ENCODE measurements at regions not wholly inside any gene's neighbourhood (a gene's known extent, or its start where the extent isn't known, plus 50 kb on each side); places are given as distances from the start of the nearest gene placed in this dataset.

DNA sequence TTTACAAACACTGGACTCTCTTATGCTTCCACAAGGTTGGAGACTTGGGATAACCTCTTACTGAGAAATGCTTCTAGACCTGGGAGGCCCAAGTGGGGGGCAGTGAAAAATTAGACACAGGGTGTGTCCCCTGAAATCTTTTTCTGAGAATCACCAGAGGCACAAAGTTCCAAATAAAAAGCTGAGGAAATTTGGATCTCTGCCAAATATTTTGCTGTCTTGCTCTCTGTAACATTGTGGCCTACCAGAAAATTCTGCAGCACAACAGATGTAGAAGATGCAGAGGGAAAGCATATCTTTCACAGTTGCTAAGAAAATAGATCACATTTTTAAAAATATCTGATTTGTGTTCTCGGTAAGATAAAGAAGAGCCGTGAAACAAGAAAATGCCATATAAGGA, 849.4 kb downstream of the CCSER2 start:
- no peak for ATAC-seq (replicated peaks in 6 of 8)
- WGBS, 10 experiments, result 5 to 100% (median 92%) methylated on average over 1 to 2 of the region's 2 CpGs
- H3K4me1 ChIP-seq (replicated peaks in 1 of 2), result peaks cover 0 to 3% of the 10 kb centered on the region in 2 donors
- in situ Hi-C loops (cut with MboI; ENCODE audit: low pct_unique_long_range_greater_than_20kb in 2 of 9, low sequenced_read_pairs in 9 of 9, unreplicated experiment in 9 of 9), result no loop called here
- no peak overlapping the region for H3K27ac ChIP-seq
- no peak overlapping the region for H3K4me3 ChIP-seq

DNA sequence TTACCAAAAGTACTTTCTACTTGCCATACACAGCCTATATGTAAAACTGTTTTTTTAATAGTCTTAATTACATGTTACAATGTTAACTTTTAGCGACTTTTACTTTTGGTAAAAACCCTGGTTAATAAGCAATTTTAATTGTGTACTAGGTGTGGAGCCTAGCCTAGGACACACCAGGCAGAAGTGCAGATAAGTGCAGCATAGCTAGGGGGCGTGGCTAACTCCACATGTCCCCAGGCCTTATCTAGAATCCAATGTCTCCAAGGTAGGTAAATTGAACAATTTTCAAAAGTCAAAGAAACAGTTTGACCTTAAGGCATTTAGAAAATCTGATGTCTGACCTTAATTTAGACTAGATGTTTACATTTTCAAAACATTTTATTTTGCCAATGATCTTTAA, 858.7 kb downstream of the CCSER2 start:
- Histone ChIP-seq H3K4me3 (no peak overlapping the region), H3K27ac (no peak overlapping the region), H3K4me1 (replicated peaks in 1 of 2) (no peaks in the 10 kb centered on the region)
- no peak for ATAC-seq (replicated peaks in 6 of 8)
- WGBS, 10 experiments, result 0 to 100% (median 65%) methylated on average over 1 to 2 of the region's 2 CpGs
- in situ Hi-C loops (cut with MboI; ENCODE audit: low pct_unique_long_range_greater_than_20kb in 2 of 9, low sequenced_read_pairs in 9 of 9, unreplicated experiment in 9 of 9), result no loop called here

DNA sequence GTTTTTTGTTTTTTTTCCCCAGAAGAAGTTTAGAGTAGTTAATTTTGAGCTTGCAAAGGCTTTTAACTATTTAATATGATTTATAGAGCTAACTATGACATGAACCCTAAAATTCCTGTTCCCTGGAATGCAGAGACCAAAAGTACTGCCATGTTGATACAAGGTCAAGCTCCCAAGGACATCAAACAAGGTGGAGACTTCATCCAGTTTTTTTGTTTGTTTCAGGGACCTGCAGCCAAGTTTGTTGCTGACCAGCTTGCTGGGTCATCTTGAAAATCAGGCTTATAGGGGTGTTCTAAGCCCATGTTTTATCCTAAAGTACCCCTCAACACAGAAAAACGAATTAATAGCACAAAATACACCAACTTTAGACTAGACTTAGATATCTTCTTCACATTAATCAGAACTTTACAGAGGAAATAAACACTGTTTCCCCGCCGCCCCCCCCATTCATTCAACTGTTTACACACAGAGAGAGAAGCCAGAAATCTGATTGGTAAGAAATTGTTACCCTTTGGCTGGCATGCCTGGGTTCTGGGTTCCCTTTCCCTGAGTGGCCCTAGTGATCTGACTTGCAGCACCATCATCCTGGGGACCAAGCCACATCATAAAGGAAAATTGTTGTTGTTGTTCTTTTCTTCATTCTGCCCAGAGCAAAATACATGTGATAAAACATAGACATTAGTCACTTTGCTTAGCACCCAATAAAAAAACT, 860.5 kb downstream of the CCSER2 start:
- H3K4me1 ChIP-seq (replicated peaks in 1 of 2), result peaks cover 4 to 7% of the 10 kb centered on the region in 2 donors
- ATAC-seq (replicated peaks in 6 of 8), result no peak
- no peak overlapping the region for H3K27ac ChIP-seq
- in situ Hi-C loops (cut with MboI; ENCODE audit: low pct_unique_long_range_greater_than_20kb in 2 of 9, low sequenced_read_pairs in 9 of 9, unreplicated experiment in 9 of 9), result no loop called here
- H3K4me3 ChIP-seq, result no peak overlapping the region
- 0 to 80% (median 62%) methylated on average over 1 to 3 of the region's 3 CpGs; no CpG with 5 or more reads in 4 of the 10 experiments for WGBS, 10 experiments

DNA sequence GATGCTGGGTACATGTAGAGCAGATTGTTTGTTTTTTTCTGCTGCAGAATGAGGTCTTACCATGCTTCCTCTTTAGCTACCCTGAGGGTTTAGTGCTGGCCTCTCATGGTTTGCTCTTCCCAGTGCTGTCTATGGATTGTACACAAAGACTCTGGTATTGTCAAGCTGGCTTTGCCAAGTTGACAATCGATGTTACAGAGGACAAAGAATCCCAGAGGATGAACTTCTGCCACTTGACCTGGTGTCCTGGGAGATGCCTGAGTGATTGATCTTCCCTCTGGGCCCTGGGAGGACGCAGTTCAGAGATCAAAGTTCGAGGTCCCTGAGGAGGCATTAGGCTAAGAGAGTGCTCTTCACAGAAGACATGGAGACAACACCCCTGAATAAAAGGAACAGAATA, 865.4 kb downstream of the CCSER2 start:
- WGBS, 10 experiments, result 0 to 21% (median 18%) methylated on average over 1 to 3 of the region's 3 CpGs; no CpG with 5 or more reads in 5 of the 10 experiments
- H3K4me1 ChIP-seq (replicated peaks in 1 of 2), result peaks cover 20 to 22% of the 10 kb centered on the region in 2 donors
- in situ Hi-C loops (cut with MboI; ENCODE audit: low pct_unique_long_range_greater_than_20kb in 2 of 9, low sequenced_read_pairs in 9 of 9, unreplicated experiment in 9 of 9), result no loop called here
- H3K27ac ChIP-seq, result peak overlapping the region in 1 of 2 donors; percentile 25
- no peak for ATAC-seq (replicated peaks in 6 of 8)
- no peak overlapping the region for H3K4me3 ChIP-seq

DNA sequence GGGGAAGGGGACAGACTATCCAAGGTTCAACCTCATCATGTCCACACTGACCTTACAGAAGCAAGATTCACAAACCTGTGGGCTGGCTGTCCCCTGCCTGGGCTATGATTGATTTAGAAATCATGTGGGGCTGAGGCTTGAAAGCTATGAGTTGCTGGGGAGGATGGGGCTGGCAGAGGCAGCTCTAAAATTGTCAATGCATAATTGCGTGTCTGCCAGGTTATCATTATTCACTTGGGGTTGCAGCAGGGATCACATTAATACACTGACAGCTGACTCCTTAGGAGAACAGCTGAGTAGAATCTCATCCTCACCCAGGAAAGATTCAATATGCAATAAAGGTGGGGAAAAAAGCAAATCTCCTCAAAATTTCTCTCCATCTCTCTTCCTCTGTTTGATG, 866.3 kb downstream of the CCSER2 start:
- peaks cover 20 to 22% of the 10 kb centered on the region in 2 donors for H3K4me1 ChIP-seq (replicated peaks in 1 of 2)
- in situ Hi-C loops (cut with MboI; ENCODE audit: low pct_unique_long_range_greater_than_20kb in 2 of 9, low sequenced_read_pairs in 9 of 9, unreplicated experiment in 9 of 9), result no loop called here
- no peak overlapping the region for H3K27ac ChIP-seq
- WGBS, 10 experiments, result 20 to 50% (median 43%) methylated on average over 1 of the region's 1 CpG; no CpG with 5 or more reads in 6 of the 10 experiments
- H3K4me3 ChIP-seq, result no peak overlapping the region
- peak in 5 of 8 experiments; percentile 50 to 96 (median 94) for ATAC-seq (replicated peaks in 6 of 8)

DNA sequence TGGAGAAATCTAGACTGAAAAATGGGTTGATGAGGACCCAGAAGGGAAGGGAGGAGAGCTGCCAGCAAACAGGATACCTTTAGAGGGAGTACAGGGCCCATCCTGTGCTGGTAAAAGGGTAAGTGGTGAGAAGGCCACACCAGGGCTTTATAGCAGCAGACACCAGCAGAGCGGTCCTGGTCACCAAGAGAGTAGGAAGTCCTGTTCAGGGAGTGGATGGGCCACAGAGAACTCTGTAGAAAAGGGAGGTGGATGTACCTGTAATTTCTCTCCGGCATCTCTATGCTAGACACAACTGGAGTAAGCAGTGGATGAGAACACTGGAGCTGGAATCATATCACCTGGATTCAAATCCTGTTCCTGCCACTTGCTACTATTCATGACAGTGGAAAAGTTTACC, 867.2 kb downstream of the CCSER2 start:
- H3K4me1 ChIP-seq (replicated peaks in 1 of 2), result peaks cover 20 to 22% of the 10 kb centered on the region in 2 donors
- 10 to 83% (median 59%) methylated on average over 1 to 2 of the region's 2 CpGs; no CpG with 5 or more reads in 4 of the 10 experiments for WGBS, 10 experiments
- in situ Hi-C loops (cut with MboI; ENCODE audit: low pct_unique_long_range_greater_than_20kb in 2 of 9, low sequenced_read_pairs in 9 of 9, unreplicated experiment in 9 of 9), result no loop called here
- no peak overlapping the region for H3K27ac ChIP-seq
- ATAC-seq (replicated peaks in 6 of 8), result no peak
- H3K4me3 ChIP-seq, result no peak overlapping the region

DNA sequence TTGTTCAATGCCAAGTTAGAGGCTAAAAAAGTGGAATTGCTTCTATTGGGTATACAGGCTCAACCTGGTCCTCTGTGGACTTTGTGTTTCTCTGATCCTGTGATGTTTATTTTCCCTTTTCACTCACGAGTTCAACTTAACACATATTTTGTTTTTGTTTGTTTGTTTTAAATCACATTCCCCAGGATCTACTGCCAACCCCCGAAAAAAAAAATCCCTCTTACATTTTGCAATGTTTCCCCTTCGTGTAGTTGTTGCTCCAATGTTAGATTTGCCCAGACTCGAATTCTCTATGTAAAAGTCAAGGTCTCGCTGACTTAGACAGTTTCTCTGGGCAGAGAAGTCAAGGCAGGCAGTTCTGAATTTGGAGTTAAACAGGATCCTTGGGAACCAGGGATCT, 876.4 kb downstream of the CCSER2 start:
- in situ Hi-C loops (cut with MboI; ENCODE audit: low pct_unique_long_range_greater_than_20kb in 2 of 9, low sequenced_read_pairs in 9 of 9, unreplicated experiment in 9 of 9), result no loop called here
- no peak for ATAC-seq (replicated peaks in 6 of 8)
- Histone ChIP-seq H3K4me3 (no peak overlapping the region), H3K4me1 (replicated peaks in 1 of 2) (peaks cover 0 to 11% of the 10 kb centered on the region in 2 donors), H3K27ac (no peak overlapping the region)
- 0 to 100% (median 50%) methylated on average over 1 to 5 of the region's 5 CpGs for WGBS, 10 experiments

DNA sequence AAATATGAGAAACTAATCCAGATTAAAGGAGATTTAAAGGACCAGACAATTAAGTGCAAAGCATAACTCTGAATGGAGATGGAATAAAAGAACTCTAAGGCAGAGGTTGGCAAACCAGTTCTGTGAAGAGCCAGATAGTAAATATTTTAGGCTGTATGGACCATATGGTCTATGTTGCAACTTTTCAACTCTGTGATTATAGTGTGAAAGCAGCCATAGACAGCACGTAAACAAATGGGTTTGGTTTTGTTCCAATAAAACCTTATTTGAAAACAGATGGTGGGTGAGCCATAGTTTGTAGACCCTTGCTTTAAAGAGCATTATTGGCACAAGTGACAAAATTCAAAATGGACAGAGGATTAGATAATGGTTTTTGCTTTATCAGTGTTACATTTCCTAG, 884.1 kb downstream of the CCSER2 start:
- no peak overlapping the region for H3K27ac ChIP-seq
- no peak for ATAC-seq (replicated peaks in 6 of 8)
- in situ Hi-C loops (cut with MboI; ENCODE audit: low pct_unique_long_range_greater_than_20kb in 2 of 9, low sequenced_read_pairs in 9 of 9, unreplicated experiment in 9 of 9), result no loop called here
- H3K4me3 ChIP-seq, result no peak overlapping the region
- WGBS, 10 experiments, result 0 to 100% (median 22%) methylated on average over 1 of the region's 1 CpG; no CpG with 5 or more reads in 4 of the 10 experiments
- H3K4me1 ChIP-seq (replicated peaks in 1 of 2), result no peaks in the 10 kb centered on the region

DNA sequence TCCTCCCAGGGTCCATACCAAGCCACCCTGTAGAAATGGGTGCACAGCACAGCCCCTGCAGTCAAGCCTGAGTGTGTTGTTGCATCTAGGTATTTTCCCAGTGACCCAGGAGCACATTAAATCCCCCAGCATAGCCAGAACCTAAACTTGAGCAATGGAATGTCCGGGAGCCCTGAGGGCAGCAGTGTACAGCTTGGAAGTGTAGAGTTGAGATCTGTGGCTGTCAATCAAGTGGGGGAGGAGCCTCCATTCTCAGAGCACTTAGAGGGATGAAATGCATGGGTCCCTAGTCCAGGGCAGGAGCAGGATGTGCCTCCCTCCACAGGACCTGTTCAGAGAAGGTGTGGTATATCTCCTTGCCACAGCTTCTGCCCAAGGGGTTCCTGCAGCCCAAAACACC, 885.1 kb downstream of the CCSER2 start:
- no peak for ATAC-seq (replicated peaks in 6 of 8)
- 100% methylated on average over 1 of the region's 1 CpG; no CpG with 5 or more reads in 8 of the 10 experiments for WGBS, 10 experiments

DNA sequence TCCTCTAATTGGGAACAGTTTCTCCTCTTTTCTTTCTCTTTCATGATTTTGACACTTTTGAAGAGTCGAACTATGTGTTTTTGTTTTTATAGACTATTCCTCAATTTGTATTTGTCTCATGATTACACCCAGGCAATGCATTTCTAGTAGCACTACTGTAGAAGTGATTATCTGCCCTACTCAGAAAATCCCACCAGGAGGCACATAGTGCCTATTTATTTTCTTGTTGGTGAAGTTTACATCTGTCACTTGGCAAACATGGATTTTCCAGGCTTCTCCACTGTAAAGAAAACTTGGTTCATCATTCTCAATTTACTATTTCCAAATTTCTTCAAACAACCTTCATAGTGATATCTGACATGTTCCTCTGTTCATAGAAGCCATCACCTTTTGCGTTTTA, 893.9 kb downstream of the CCSER2 start:
- peaks cover 0 to 5% of the 10 kb centered on the region in 2 donors for H3K4me1 ChIP-seq (replicated peaks in 1 of 2)
- H3K4me3 ChIP-seq, result no peak overlapping the region
- in situ Hi-C loops (cut with MboI; ENCODE audit: low pct_unique_long_range_greater_than_20kb in 2 of 9, low sequenced_read_pairs in 9 of 9, unreplicated experiment in 9 of 9), result no loop called here
- no peak overlapping the region for H3K27ac ChIP-seq
- ATAC-seq (replicated peaks in 6 of 8), result no peak
- WGBS, 10 experiments, result 0 to 89% (median 61%) methylated on average over 1 to 2 of the region's 2 CpGs; no CpG with 5 or more reads in 1 of the 10 experiments

More for the DNA sequence above, 885.1 kb downstream of the CCSER2 start:
- Histone ChIP-seq H3K27ac (no peak overlapping the region), H3K4me3 (no peak overlapping the region), H3K4me1 (replicated peaks in 1 of 2) (no peaks in the 10 kb centered on the region)
- in situ Hi-C loops (cut with MboI; ENCODE audit: low pct_unique_long_range_greater_than_20kb in 2 of 9, low sequenced_read_pairs in 9 of 9, unreplicated experiment in 9 of 9), result no loop called here

DNA sequence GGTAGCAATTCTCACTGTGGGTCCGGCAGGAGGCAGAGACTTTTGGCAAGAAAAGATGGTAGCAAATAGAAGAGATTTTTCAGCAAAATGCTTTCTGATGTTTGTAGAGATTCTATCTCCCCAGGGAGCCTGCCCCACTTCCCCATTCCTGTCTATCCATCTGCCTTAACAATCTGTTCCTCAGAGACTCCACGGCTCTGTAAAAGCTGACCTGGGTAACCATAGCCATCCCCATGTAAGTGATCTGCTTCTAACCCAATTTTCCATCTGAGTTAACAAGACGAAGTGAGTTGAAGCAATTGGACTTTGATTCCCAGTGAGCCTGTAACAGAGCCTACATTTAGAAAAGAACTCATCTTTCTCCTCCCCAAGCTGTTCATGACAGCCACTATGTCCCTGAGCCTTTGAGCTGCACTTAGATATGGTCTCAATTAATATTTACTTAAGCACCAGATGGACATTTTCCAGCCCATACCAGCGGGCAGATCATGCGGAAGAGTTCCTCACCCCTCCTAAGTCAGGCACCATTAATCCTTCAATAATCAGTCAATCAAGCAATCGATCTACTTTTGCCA, 896.1 kb downstream of the CCSER2 start:
- peaks cover 0 to 5% of the 10 kb centered on the region in 2 donors for H3K4me1 ChIP-seq (replicated peaks in 1 of 2)
- 0 to 80% (median 32%) methylated on average over 2 to 6 of the region's 6 CpGs; no CpG with 5 or more reads in 2 of the 10 experiments for WGBS, 10 experiments
- H3K27ac ChIP-seq, result no peak overlapping the region
- ATAC-seq (replicated peaks in 6 of 8), result no peak
- in situ Hi-C loops (cut with MboI; ENCODE audit: low pct_unique_long_range_greater_than_20kb in 2 of 9, low sequenced_read_pairs in 9 of 9, unreplicated experiment in 9 of 9), result no loop called here
- H3K4me3 ChIP-seq, result no peak overlapping the region

DNA sequence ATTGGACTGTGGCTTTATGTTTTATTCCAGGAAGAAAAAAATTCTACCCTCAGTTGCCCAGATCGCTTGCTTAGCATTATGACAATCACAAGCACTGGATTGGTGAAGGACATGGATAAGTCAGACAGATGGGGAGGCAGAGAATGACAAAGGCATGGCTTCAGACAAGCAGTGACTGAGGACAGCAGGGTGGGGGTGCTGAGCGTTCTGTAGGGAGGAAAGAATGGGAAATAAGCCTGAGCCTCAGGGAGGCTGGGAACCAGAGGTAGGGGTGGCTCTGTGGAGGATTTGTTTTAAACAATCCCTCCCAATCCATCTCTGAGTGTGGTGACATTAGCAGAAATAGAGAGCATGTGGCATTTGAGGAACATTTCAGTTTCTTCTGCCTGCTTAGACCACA, 896.9 kb downstream of the CCSER2 start:
- in situ Hi-C loops (cut with MboI; ENCODE audit: low pct_unique_long_range_greater_than_20kb in 2 of 9, low sequenced_read_pairs in 9 of 9, unreplicated experiment in 9 of 9), result no loop called here
- H3K27ac ChIP-seq, result no peak overlapping the region
- H3K4me1 ChIP-seq (replicated peaks in 1 of 2), result peaks cover 0 to 5% of the 10 kb centered on the region in 2 donors
- WGBS, 10 experiments, result 0 to 100% (median 38%) methylated on average over 1 to 2 of the region's 2 CpGs; no CpG with 5 or more reads in 3 of the 10 experiments
- no peak overlapping the region for H3K4me3 ChIP-seq
- no peak for ATAC-seq (replicated peaks in 6 of 8)

DNA sequence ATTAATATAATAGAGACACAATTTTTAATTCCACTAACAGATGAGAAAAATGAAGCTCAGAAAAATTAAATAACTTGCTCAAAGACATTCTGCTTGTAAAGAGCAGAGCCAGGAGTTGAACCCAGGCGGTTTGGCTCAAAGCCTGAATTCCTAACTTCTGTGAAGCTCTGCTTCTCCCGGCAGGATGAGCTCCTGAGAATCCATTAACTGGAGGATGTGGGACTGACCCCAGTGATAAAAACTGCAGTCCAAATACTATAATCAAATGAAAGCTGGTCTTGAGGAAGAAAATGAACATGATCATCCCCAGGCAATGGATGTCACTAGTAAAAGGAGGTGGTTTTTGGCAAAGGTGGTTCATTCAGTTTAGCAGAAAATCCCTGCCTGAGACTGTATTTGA, 898.2 kb downstream of the CCSER2 start:
- WGBS, 10 experiments, result 0 to 100% (median 90%) methylated on average over 1 to 2 of the region's 2 CpGs; no CpG with 5 or more reads in 3 of the 10 experiments
- Histone ChIP-seq H3K4me1 (replicated peaks in 1 of 2) (peaks cover 0 to 5% of the 10 kb centered on the region in 2 donors), H3K4me3 (no peak overlapping the region), H3K27ac (no peak overlapping the region)
- in situ Hi-C loops (cut with MboI; ENCODE audit: low pct_unique_long_range_greater_than_20kb in 2 of 9, low sequenced_read_pairs in 9 of 9, unreplicated experiment in 9 of 9), result no loop called here
- no peak for ATAC-seq (replicated peaks in 6 of 8)
